KMS-11 (cell line): ENCODE measurements at regions not wholly inside any gene's neighbourhood (a gene's known extent, or its start where the extent isn't known, plus 50 kb on each side); places are given as distances from the start of the nearest gene placed in this dataset.

Experiments used
- H2AFZ ChIP-seq: fragments of 200-600 bp; sonication (generic); 2 replicates; pipeline ENCODE4 v1.6.1; 2016; ENCODE audit warnings: antibody characterized with exemption, mixed run types, low read depth
- H3K27ac ChIP-seq: fragments of 200-600 bp; sonication (generic); 2 replicates; pipeline ENCODE4 v1.6.1; 2016; ENCODE audit warnings: mild to moderate bottlenecking, mixed run types
- H3K27me3 ChIP-seq: fragments of 200-600 bp; sonication (generic); 2 replicates; pipeline ENCODE4 v1.6.1; 2017; ENCODE audit warnings: mild to moderate bottlenecking, low read depth, mixed run types, moderate library complexity; ENCODE audit not compliant: insufficient read depth
- H3K36me3 ChIP-seq: fragments of 200-600 bp; sonication (generic); 2 replicates; pipeline ENCODE4 v1.6.1; 2017; ENCODE audit warnings: mild to moderate bottlenecking, mixed run types; ENCODE audit not compliant: insufficient read depth
- H3K4me1 ChIP-seq: fragments of 200-600 bp; sonication (generic); 2 replicates; pipeline ENCODE4 v1.6.1; 2016; ENCODE audit warnings: mild to moderate bottlenecking, low read depth, mixed run types; ENCODE audit not compliant: poor library complexity, severe bottlenecking
- H3K4me2 ChIP-seq: fragments of 200-600 bp; sonication (generic); 2 replicates; pipeline ENCODE4 v1.7.0; 2016; ENCODE audit warnings: mild to moderate bottlenecking, mixed run types
- H3K4me3 ChIP-seq: fragments of 200-600 bp; sonication (generic); IDR thresholded peaks from 2 replicates; pipeline ENCODE4 v1.6.1; 2017; ENCODE audit warnings: low read depth, low read length, mixed read lengths; ENCODE audit not compliant: insufficient read depth
- H3K79me2 ChIP-seq: fragments of 200-600 bp; sonication (generic); 2 replicates; pipeline ENCODE4 v1.6.1; 2016; ENCODE audit warnings: low read depth, mixed run types; ENCODE audit not compliant: insufficient read depth
- H3K9ac ChIP-seq: fragments of 200-600 bp; sonication (generic); 2 replicates; pipeline ENCODE4 v1.6.1; 2016; ENCODE audit warnings: mild to moderate bottlenecking, mixed run types
- H4K20me1 ChIP-seq: fragments of 200-600 bp; sonication (generic); 2 replicates; pipeline ENCODE4 v1.6.1; 2016; ENCODE audit warnings: mild to moderate bottlenecking, mixed run types; ENCODE audit not compliant: insufficient read depth
- CTCF ChIP-seq: fragments of 200-600 bp; sonication (generic); conservative IDR thresholded peaks from 2 replicates; pipeline ENCODE4 v1.6.1; 2017; ENCODE audit warnings: low read depth, mild to moderate bottlenecking, antibody characterized with exemption, low read length, moderate library complexity, mixed read lengths

GRCh38 chr12:42774238-42774637, 184.7 kb upstream of the PRICKLE1 start:
- Histone ChIP-seq H3K79me2 (no peaks in the 10 kb centered on the region), H3K36me3 (no peaks in the 10 kb centered on the region), H2AFZ (no peak overlapping the region), H3K4me2 (no peak overlapping the region), H4K20me1 (no peaks in the 10 kb centered on the region), H3K27ac (no peak overlapping the region), H3K4me3 (no peak overlapping the region), H3K27me3 (no peaks in the 10 kb centered on the region), H3K4me1 (no peaks in the 10 kb centered on the region), H3K9ac (no peak overlapping the region)
- no peak for TF ChIP-seq CTCF

GRCh38 chr12:42770261-42770660, 180.7 kb upstream of the PRICKLE1 start:
- Histone ChIP-seq H3K27me3 (no peaks in the 10 kb centered on the region), H3K36me3 (no peaks in the 10 kb centered on the region), H3K4me2 (no peak overlapping the region), H3K4me3 (no peak overlapping the region), H3K27ac (no peak overlapping the region), H3K4me1 (no peaks in the 10 kb centered on the region), H3K9ac (no peak overlapping the region), H4K20me1 (no peaks in the 10 kb centered on the region), H3K79me2 (no peaks in the 10 kb centered on the region), H2AFZ (no peak overlapping the region)
- no peak for TF ChIP-seq CTCF

- no peak overlapping the region for H3K27ac ChIP-seq
- H3K79me2 ChIP-seq: no peaks in the 10 kb centered on the region
- H3K4me1 ChIP-seq: no peaks in the 10 kb centered on the region
- H2AFZ ChIP-seq: no peak overlapping the region
- no peak overlapping the region for H3K9ac ChIP-seq
- no peak overlapping the region for H3K4me2 ChIP-seq
- no peak for TF ChIP-seq CTCF
- no peak overlapping the region for H3K4me3 ChIP-seq
- no peaks in the 10 kb centered on the region for H3K36me3 ChIP-seq
- H4K20me1 ChIP-seq: no peaks in the 10 kb centered on the region
- no peaks in the 10 kb centered on the region for H3K27me3 ChIP-seq
Observed at GRCh38 chr12:42769455-42769854, 179.9 kb upstream of the PRICKLE1 start.

- no peak overlapping the region for H3K27ac ChIP-seq
- no peaks in the 10 kb centered on the region for H3K79me2 ChIP-seq
- H2AFZ ChIP-seq: no peak overlapping the region
- no peak overlapping the region for H3K4me3 ChIP-seq
- H3K36me3 ChIP-seq: no peaks in the 10 kb centered on the region
- no peak overlapping the region for H3K9ac ChIP-seq
- no peak overlapping the region for H3K4me2 ChIP-seq
- TF ChIP-seq CTCF: no peak
- no peaks in the 10 kb centered on the region for H4K20me1 ChIP-seq
- peaks cover 11% of the 10 kb centered on the region for H3K4me1 ChIP-seq
- H3K27me3 ChIP-seq: no peaks in the 10 kb centered on the region
Observed at GRCh38 chr12:42767998-42768397, 178.5 kb upstream of the PRICKLE1 start.
